ENCODE measurements at regions not wholly inside any gene's neighbourhood (a gene's known extent, or its start where the extent isn't known, plus 50 kb on each side); places are given as distances from the start of the nearest gene placed in this dataset.

DNA sequence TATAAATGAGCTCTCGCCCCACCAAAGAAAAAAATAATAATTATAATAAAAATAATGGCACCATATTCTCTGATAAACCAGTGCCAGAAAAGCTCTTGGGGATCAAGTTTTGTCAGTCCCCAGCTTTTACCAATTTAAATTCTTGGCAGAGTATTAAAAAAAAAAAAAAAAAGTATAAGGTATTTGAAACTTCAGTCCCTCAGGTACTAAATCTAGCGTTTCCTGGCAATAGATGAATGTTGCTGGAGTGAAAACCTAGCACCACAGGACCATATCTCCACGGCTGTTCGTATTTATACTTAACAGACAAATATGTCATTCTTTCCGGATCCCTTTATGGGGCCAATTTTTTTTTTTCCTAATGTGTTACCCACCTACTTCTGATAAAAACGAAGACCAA is 646.2 kb downstream of the CCDC171 start:
- Mint-ChIP-seq H3K27ac (no peak overlapping the region), H3K4me3 (no peak overlapping the region), H3K4me1 (ENCODE audit: low read depth) (no peaks in the 10 kb centered on the region), H3K9me3 (no peaks in the 10 kb centered on the region), H3K36me3 (ENCODE audit: low read depth) (no peaks in the 10 kb centered on the region), H3K27me3 (no peaks in the 10 kb centered on the region)
- CTCF ChIA-PET: interaction anchor here (0.7 kb wide), 1 partner anchor 37 kb away, joined by 3 read pairs; no protein-coding TSS in a partner anchor
- Histone ChIP-seq H3K9me3 (ENCODE audit: control insufficient read depth in 1 of 2, insufficient read depth in 1 of 2, low read length in 2 of 2) (peaks cover 0 to 12% of the 10 kb centered on the region in 2 experiments), H3K4me1 (ENCODE audit: insufficient read depth, low read length) (no peaks in the 10 kb centered on the region), H3K27ac (ENCODE audit: low read depth in 1 of 2, low read length in 2 of 2) (no peak overlapping the region), H3K36me3 (ENCODE audit: insufficient read depth, low read length) (no peaks in the 10 kb centered on the region), H3K4me3 (ENCODE audit: low read length) (no peak overlapping the region), H3K27me3 (ENCODE audit: control insufficient read depth in 1 of 2, insufficient read depth in 2 of 2, low read length in 2 of 2) (no peaks in the 10 kb centered on the region)
- DNase-seq (no peak), ATAC-seq (ENCODE audit: poor library complexity) (no peak)
- TF ChIP-seq, protein P1, sequence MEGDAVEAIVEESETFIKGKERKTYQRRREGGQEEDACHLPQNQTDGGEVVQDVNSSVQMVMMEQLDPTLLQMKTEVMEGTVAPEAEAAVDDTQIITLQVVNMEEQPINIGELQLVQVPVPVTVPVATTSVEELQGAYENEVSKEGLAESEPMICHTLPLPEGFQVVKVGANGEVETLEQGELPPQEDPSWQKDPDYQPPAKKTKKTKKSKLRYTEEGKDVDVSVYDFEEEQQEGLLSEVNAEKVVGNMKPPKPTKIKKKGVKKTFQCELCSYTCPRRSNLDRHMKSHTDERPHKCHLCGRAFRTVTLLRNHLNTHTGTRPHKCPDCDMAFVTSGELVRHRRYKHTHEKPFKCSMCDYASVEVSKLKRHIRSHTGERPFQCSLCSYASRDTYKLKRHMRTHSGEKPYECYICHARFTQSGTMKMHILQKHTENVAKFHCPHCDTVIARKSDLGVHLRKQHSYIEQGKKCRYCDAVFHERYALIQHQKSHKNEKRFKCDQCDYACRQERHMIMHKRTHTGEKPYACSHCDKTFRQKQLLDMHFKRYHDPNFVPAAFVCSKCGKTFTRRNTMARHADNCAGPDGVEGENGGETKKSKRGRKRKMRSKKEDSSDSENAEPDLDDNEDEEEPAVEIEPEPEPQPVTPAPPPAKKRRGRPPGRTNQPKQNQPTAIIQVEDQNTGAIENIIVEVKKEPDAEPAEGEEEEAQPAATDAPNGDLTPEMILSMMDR (IDR thresholded peaks at IDR 0.05): no peak
- POLR2A ChIA-PET: no interaction called here
- intact Hi-C loops (cut with DNase I, micrococcal nuclease): no loop called here

DNA sequence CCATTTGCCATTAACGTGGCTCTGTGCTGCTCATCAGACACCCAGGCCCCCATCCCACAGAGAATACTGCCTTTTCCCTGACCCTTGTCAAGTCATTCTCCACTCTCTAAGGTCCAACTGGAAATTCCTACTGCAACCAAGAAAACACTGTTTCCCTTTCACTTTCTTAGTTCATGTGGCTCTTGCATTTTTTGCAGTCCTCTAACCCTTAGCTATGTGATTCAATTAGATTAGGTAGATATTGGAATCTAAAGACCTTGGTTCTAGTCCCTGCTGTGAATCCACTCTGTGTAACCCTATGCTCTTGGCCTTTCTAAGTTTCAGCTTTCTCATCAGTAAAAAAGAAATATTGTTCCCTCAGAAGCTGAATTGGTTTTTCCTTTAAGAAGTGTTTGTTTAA is 649.4 kb downstream of the CCDC171 start:
- no peak overlapping the region for H3K4me3 Mint-ChIP-seq
- peaks cover 5% of the 10 kb centered on the region for H3K4me1 Mint-ChIP-seq (ENCODE audit: low read depth)
- no peak overlapping the region for H3K4me3 ChIP-seq (ENCODE audit: low read length)
- ChIA-PET POLR2A (no interaction called here), CTCF (no interaction called here)
- ATAC-seq (ENCODE audit: poor library complexity) (no peak), DNase-seq (no peak)
- no peaks in the 10 kb centered on the region for H3K36me3 ChIP-seq (ENCODE audit: insufficient read depth, low read length)
- H3K27ac Mint-ChIP-seq: no peak overlapping the region
- intact Hi-C loops (cut with DNase I, micrococcal nuclease): no loop called here
- peaks cover 0 to 12% of the 10 kb centered on the region in 2 experiments for H3K9me3 ChIP-seq (ENCODE audit: control insufficient read depth in 1 of 2, insufficient read depth in 1 of 2, low read length in 2 of 2)
- H3K9me3 Mint-ChIP-seq: peaks cover 4% of the 10 kb centered on the region
- H3K27me3 ChIP-seq (ENCODE audit: control insufficient read depth in 1 of 2, insufficient read depth in 2 of 2, low read length in 2 of 2): no peaks in the 10 kb centered on the region
- H3K4me1 ChIP-seq (ENCODE audit: insufficient read depth, low read length): no peaks in the 10 kb centered on the region
- no peaks in the 10 kb centered on the region for H3K27me3 Mint-ChIP-seq
- H3K27ac ChIP-seq (ENCODE audit: low read depth in 1 of 2, low read length in 2 of 2): no peak overlapping the region
- H3K36me3 Mint-ChIP-seq (ENCODE audit: low read depth): no peaks in the 10 kb centered on the region
- TF ChIP-seq, protein P1 (IDR thresholded peaks at IDR 0.05): no peak

DNA sequence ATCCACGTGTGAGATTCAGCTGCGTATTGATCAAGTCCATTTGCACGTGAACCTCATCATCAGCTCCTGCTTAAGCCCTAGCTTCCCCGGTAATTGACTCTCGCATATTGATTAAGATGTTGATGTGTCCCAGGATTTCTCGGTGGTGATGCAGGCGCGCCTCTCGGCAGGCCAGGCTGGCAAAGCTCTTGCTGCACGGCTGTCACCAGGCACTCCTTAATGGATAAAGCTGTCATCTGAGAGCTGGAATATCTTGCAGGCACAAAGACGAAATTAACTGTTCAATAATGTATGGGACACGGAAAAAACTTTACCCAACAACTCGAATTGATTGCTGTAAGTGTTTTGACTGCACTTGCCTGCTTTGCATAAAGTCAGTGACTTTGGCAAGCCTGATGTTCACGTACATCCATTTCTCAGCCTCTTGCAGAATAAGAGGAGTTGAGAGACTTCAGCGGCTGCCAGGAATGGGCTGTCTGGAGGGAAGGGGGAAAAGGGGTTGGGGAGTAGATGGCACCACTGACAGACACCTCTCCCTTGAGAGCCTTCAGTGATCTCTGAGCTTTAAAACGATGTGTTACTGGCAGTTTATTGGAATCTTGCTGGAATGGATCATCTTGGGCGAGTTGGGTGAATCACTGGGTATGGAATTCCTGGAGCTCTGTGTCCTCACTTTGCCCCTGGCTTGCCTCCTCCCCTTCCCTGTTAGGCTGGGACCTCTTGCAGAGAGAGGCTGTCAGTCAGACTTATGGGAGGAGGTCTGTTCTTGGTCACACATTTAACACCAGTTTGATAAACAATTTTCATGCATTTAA is 650.3 kb downstream of the CCDC171 start:
- ChIA-PET POLR2A (no interaction called here), CTCF (no interaction called here)
- H3K4me3 Mint-ChIP-seq: no peak overlapping the region
- H3K36me3 Mint-ChIP-seq (ENCODE audit: low read depth): no peaks in the 10 kb centered on the region
- peaks cover 4% of the 10 kb centered on the region for H3K9me3 Mint-ChIP-seq
- H3K27ac ChIP-seq (ENCODE audit: low read depth in 1 of 2, low read length in 2 of 2): no peak overlapping the region
- H3K27me3 Mint-ChIP-seq: no peaks in the 10 kb centered on the region
- H3K4me1 Mint-ChIP-seq (ENCODE audit: low read depth): peaks cover 6% of the 10 kb centered on the region
- H3K27ac Mint-ChIP-seq: no peak overlapping the region
- no peak for ATAC-seq (ENCODE audit: poor library complexity)
- intact Hi-C loops (cut with DNase I, micrococcal nuclease): no loop called here
- H3K27me3 ChIP-seq (ENCODE audit: control insufficient read depth in 1 of 2, insufficient read depth in 2 of 2, low read length in 2 of 2): no peaks in the 10 kb centered on the region
- H3K36me3 ChIP-seq (ENCODE audit: insufficient read depth, low read length): no peaks in the 10 kb centered on the region
- TF ChIP-seq, protein P1 (IDR thresholded peaks at IDR 0.05): no peak
- H3K4me1 ChIP-seq (ENCODE audit: insufficient read depth, low read length): no peaks in the 10 kb centered on the region
- H3K9me3 ChIP-seq (ENCODE audit: control insufficient read depth in 1 of 2, insufficient read depth in 1 of 2, low read length in 2 of 2): peaks cover 0 to 11% of the 10 kb centered on the region in 2 experiments
- H3K4me3 ChIP-seq (ENCODE audit: low read length): no peak overlapping the region
- no peak for DNase-seq

Measured in CD4-positive, alpha-beta T cell (primary cell).